HG03159 (cell line): ENCODE measurements at regions not wholly inside any gene's neighbourhood (a gene's known extent, or its start where the extent isn't known, plus 50 kb on each side); places are given as distances from the start of the nearest gene placed in this dataset.
"Not testable (repeated sequence)": the region's sequence is repeated elsewhere in the genome, so short reads cannot be mapped to it uniquely, and the experiment has no call there.

Experiments used
- ATAC-seq: cut with Tn5 transposase; IDR thresholded peaks from one replicate; pipeline ENCODE4 v1.9.1; 2021; ENCODE audit warnings: mild to moderate bottlenecking, moderate library complexity; ENCODE audit not compliant: unreplicated experiment

DNA sequence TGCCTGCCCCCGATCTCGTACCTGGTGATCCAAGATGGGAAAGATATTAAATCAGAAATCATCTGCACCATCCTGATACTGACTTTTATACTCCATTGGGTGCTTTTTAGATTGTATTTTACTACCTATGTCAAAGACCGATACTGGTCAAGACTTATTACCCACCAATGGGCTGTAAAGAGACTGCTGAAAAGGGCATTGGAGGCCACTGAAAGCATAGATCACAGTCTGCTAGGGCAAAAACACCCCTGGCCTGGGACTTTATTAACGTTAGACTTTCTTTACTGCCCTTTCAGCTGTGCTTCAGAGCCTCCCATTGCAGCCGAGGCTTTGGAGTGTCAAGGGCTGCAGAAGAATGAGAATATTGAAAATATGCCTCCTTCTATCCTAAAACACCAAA lies 472.8 kb upstream of the DDX18 start:
- ATAC-seq = no peak

DNA sequence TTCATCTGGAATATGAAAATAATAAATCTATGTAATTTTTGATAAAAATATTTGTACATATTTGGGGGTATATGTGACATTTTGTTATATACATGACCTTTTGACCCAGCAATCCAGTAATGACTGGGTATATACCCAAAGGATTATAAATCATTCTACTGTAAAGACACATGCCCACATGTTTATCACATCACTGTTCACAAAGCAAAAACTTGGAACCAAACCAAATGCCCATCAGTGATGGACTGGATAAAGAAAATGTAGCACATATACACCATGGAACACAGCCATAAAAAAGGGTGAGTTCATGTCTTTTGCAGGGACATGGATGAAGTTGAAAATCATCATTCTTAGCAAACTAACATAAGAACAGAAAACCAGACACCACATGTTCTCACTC lies 472.1 kb upstream of the DDX18 start:
- no peak for ATAC-seq

DNA sequence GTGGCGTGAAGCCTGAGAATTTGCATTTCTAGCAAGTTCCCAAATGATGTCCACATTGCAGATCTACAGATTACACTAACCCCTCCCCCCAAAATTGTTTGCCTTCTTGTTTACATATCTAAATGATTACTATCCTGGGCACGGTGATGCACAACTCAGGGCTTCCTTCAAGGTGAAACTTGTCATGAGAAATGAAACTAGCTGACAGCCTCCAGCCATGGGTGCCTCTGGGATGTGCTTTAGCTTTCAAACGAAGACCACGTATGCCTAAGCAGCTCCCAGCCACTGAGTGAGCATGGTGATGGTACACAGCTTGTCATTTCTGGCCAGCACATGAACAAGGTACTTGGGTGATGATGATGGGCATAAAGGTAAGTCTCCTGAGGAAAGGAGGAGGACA lies 464.8 kb upstream of the DDX18 start:
- no peak for ATAC-seq

DNA sequence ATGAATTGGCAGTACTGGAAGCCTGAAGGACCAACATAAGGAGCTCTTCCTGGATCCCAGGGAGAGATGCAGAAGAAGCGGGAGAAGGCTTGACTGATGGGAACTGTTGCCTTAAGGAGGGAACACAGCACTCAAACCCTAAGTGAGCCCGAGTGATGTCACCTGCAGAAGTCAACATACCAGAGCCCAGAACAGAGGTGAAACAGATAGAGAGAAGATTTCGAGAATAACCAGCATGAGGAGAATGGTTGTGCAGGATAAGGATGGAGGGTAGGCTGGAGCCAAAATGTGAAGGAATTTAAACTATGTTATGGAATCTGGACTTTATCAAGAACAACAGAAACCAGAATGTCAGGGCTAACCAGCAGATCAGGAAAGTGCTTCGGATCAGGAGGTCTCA lies 463.1 kb upstream of the DDX18 start:
- no peak for ATAC-seq

DNA sequence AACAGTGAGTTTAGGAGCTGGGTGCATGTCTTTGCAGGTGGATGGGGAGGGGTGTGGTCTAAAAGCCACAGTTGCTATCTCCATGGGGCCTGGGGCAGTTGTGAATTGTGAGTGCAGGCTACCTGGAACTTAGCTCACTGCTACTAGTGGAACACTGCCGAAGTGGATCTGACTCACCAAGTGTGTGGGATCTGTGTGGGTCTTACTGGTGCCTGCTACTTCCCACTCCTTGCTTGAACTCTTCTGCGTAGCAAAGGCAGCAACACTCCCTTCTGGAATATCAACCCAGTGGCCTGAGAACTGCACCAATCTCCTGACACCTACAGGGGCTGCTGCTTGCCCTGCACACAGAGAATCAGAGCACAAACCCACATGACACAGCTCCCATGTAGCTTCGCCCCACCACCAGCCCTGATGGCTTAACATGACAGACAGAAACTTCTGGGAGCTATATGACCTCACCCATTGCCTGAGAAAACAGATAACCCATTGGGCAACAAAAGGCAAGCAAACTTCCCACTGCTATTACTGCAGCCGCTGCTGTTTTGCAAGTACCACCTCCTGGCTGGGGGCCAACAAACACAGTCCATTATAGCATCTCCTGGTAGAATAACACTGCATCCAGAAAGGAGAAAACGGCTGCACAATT lies 455.1 kb upstream of the DDX18 start:
- no peak for ATAC-seq

DNA sequence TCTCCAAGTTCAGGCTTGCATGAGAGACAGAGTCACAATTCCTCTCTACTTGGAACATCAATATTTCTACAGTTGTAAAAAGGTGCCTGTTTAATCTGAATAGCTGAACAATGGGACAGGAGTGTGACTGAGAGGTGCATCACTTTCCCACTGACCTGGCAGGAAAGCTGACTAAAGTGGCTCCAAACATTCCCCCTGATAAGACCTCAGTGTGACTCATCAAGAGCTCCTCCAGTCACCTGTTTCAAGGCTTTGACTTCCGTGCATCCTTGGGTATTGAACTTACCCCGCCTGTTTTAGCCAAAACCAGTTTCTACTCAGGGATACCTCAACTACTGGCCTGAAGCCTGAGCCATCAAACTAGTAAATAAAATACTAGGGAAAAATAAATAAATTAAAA lies 453.9 kb upstream of the DDX18 start:
- no peak for ATAC-seq

DNA sequence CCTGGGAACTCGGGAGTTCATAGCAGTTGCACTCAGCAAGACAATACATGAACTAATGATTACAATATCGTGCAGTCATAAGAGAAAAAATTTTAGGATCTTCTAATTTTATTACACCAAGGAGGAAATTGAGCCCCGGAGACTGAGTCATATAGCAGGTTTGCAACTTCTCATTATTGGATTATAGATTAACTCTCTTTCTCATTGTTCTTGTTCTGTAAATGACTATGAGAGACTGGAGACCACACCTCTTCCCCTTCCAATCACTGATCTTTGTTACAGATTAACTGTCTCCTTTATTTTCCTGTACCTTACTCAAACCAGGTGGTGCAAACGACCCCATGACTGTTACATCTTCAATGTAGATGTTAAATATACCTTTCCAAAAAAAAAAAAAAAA lies 435.8 kb upstream of the DDX18 start:
- peak; percentile 96 for ATAC-seq

DNA sequence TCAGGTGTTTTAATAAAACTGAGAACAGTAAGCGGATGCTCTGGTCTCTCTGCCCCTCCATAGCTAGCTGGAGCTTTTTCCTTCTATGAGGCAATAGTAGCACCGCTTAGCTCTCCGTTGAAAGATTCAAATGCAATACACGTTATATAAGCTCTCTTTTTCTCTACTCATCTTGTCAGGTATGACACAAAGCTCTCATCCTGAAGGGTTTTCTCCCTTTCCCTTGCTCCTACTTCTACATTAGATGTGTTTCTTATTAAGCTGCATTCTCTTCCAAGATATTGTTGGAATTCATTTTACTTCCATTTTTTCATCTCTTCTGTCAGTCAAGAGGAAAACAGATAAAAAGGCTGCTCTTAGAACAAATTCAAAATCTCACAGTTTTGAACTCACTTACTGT lies 434.6 kb upstream of the DDX18 start:
- no peak for ATAC-seq

DNA sequence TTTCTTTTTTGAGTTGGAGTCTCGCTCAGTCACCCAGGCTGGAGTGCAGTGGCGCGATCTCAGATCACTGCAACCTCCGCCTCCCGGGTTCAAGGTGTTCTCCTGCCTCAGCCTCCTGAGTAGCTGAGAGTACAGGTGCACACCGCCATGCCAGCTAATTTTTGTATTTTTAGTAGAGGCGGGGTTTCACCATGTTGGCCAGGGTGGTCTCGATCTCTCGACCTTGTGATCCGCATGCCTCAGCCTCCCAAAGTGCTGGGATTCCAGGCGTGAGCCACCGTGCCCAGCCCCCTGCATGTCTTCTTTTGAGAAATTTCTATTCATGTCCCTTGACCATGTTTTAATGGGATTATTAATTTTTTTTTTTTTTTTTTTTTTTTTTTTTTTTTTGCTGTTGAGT lies 430.5 kb upstream of the DDX18 start:
- not testable (repeated sequence) for ATAC-seq

DNA sequence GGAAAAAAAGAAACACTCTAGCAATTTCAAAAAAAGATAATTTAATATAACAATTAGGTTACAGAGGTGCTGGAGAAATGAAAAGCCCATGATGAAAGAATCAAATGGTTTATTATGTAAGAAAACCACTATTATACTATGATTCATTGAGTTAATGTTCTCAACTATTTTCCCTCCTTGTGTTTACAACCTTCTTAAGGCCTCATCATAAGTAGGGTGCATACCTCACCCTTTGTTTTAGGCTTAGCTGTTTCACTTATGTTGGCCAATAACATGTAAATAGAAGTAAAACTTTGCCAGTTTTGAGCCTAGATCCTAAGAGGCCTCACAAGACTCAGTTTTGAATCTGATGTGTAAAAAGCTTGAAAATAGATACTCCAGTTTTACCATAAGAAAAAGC lies 418.3 kb upstream of the DDX18 start:
- ATAC-seq = no peak

DNA sequence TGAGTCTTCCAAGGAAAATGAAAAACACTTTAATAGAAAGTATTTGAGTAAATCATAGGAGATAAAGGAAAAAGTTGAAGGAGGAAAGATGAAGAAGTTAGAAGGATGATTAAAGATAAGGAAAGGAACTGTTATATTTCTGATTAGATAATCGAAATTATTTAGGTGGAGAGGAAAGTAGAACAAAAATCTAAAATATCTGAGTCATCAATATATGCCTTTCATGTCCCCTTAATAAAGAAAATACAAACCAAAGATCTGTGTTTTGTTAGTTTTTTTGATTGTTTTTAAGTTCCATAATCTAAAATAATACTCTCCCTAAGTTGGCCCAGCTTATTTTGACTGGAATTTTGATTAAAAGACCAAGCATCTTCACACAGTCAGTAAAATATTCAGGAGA lies 412.9 kb upstream of the DDX18 start:
- ATAC-seq = no peak

DNA sequence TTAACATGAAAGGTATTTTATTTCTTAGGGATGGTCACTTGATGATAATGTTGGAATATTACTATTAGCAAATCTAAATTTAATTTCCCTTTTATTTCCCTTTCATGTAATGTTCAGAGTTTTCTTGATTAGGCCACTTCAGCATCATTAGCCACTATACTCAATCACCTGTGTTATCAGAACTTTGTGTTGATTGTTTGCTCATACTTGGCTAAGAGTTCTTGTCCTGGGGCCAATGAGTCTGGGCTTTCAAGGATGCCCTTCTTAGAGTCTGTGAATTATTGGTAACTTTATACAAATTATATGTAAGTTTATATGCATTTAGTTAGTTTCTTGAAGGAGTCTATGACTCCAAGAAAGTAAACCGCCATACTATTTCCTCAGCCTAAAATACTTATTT lies 408.0 kb upstream of the DDX18 start:
- ATAC-seq = no peak

DNA sequence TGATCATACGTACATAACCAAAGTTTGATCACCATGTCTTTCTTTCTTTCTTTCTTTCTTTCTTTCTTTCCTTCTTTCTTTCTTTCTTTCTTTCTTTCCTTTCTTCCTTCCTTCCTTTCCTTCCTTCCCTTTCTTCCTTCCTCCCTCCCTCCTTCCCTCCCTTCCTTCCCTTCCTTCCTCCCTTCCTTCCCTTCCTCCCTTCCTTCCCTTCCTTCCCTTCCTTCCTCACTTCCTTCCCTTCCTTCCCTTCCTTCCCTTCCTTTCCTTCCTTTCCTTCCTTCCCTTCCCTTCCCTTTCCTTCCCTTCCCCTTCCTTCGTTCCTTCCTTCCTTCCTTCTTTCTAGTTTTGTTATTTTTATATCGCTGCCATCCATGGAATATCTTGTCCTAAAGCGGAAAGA lies 406.7 kb upstream of the DDX18 start:
- no peak for ATAC-seq

DNA sequence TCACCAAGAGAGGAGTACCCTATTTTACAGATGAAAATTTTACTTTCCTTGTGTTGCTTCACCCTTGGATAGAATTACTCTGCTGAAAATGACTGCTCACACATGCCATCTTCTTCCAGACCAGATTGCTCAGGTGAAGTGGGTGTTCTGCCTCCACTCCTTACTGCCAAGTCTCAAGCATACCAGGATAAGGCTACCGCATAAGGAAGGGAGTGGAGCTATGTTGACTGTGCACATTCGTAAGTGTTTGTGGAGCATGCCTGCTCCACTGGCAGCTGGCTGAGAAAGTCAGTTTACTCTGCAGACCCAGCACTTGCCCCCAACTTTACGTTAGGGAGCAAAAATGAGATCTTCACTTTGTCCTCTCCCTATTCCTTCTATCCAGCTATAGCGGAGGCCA lies 405.0 kb upstream of the DDX18 start:
- no peak for ATAC-seq

DNA sequence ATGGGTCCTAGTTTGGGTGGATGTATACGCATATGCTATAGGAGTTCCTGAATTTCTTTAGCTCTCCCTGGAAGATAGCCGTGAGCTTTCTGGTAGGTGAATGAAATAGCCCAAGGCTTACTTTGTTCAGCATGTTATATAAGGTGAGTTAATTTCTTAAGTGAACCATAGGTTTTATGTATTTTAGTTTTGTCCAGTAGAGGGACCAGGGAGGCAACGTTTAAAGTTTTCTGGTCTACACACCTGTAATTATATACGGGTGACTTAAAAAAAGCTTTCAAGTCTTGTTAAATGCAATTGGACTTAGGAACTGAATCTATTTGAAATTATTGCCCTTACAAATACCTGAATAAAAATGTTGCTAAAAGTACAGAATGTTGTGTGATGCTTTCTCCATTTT lies 402.5 kb upstream of the DDX18 start:
- ATAC-seq = no peak

DNA sequence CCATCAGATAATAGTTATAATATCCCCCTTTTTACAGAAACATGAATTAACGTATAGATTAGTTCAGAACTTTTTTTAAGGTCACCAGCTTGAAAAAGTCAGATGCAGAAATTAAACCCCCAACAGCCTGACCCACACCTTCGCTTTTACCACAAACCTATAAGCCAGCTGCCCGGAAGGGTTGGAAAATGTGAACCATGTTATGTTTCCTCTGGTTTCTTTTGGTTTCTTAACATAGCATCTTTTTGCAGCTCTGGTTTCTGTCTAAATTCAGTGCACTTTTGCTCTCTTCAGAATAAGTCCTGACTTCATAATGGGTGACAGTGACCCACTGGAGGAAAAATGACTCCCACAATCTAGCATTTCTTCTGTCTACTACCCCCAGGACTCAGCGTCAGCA lies 381.7 kb upstream of the DDX18 start:
- no peak for ATAC-seq

DNA sequence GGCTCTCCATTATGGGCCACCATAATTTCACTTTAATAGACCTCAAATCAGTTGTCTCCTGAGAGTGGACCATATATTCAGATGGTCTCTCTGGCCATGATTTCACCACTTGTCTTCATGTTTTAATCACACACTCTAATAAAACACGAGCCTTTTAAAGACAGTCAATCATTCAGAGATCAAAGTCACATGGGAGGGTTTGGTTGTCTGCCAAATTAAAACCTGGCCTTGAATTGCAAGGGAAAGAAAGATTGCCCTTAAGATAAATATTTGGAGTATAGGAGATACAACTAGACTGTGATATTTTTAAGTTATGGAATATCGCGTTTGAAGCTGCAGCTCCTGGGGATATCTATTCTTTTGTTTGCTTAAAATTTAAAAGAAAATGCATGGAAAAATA lies 377.8 kb upstream of the DDX18 start:
- no peak for ATAC-seq

DNA sequence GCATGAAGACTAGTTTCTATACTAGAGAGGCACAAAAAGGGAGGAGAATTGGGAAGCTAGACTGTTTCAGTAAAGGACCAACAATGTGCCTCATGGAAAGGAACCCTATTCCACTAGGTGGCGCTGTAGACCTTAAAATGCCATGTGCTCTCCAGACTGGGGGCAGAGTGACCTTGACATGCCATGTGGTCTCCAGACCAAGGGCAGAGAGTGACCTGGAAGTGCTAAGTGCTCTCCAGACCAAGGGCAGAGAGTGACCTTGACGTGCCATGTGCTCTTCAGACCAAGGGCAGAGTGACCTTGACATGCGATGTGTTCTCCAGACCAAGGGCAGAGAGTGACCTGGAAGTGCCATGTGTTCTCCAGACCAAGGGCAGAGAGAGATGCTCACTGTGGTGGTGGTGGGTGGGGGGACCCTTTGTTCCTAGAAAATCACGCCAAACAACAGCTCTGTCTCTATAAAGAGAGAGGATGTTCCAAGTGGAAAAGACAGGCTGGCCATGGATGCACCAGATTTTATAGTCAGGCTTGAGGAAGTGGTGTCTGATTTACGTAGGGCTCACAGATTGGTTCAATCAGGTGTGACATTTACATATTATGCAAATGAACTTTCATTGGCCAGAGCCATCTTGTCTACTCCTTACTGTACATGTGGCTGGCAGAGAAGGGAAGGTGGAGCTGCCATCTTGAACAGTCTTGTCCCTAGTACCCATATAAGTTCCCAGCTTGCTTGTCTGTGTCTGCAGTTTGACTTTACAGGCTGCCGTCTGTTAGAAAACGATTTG lies 344.0 kb upstream of the DDX18 start:
- no peak for ATAC-seq

DNA sequence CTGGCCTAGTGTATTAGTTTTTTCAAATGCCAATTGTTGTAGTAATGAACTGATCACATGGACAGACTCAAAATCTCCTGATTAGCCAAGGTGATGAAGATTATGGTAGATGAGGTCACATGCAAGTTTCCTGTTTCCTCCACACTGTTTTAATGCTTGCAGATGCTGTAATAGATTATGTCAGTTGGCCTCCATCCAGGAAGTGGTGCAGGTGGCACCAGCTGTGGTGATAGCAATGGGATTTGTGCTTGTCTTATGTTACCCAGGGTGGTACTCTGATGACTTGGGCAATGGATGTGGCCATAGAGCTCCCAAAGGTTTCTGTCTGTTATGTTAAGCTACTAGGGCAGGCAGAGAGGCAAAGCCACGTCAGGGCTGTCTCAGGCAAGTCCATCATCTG lies 332.9 kb upstream of the DDX18 start:
- no peak for ATAC-seq

DNA sequence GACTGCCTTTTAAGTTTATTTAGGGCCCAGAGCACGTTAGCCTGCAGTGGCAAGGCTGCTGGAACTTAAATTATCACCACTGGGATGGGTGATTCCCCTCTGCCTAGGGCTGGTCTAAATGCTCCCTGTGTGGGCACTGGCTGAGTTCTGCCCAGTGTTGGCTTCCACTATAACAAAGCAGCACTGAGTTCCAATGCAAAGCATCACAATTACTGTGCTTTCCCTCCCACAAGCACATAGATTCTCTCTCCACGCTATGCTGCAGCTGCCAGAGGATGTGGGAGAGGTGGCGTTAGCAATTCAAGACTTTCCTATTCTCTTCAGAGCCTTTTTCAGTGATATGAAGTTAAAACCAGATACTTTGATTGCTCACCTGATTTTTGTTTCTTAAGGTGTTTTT lies 328.9 kb upstream of the DDX18 start:
- no peak for ATAC-seq

DNA sequence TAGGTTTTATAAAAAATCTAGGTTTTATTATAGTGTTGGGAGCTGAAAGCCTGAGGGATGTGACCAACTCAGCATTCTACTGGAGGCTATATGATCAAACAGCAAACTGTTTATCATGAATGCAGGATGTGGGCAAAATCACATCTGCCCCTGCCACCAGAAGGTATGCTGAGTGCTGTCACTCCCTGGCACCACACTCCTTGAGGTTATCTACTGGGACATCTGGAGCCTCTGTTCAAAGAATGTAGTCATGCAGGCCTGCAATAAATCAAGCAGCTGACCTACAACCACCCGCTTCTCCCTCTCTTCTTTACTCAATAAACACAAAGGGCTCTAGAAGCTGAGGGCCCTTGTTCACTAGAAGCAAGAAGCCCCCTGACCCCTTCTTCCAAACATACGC lies 328.4 kb upstream of the DDX18 start:
- no peak for ATAC-seq

DNA sequence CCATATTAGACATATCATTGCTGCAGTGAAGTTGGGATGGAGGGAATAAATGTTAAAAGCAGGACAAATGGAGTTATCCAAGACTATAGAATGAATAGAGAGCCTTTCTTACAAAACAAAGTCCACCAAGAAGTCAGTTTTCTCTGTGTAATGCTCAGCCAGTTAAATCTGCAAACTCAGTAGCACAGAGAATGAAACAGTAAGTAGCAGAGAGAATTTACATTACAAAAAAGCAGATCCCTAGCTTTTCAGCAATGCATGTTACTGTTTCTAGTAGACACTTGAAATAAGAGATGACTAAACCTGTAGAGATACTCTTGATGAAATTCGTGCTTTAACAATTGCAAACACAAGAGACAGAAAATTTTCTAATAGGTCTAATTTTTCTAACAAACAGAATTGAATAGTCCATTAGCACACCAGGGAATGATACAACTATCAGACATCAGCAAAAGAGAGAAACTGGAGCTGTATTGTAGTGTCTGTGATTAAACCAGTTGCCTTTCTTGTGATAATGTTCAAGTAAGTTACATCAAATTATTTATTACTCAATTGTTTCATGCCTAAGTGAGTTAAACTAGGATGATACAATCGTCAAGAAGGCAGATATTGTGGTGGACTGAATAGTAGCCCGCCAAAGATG lies 322.2 kb upstream of the DDX18 start:
- ATAC-seq = no peak
